ENCODE measurements at regions not wholly inside any gene's neighbourhood (a gene's known extent, or its start where the extent isn't known, plus 50 kb on each side); places are given as distances from the start of the nearest gene placed in this dataset.

DNA sequence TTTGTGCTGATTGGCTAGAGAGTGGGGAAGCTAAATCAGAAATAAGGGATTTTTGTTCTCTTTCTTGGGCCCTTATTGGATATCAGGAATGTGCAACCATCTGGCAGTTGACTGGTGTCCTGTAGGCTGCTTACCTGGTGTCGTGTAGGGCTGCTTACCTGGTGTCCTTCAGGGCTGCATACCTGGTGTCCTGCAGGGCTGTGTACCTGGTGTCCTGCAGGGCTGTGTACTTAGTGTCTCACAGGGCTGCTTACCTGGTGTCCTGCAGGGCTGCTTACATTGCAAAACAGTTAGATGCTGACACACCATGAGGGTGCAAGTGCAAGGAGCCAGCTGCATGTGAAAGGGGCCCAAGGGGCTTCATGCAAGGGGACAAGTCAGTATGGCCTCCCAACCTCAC, 249.3 kb downstream of the ICE1 start:
- TF ChIP-seq, protein P1, sequence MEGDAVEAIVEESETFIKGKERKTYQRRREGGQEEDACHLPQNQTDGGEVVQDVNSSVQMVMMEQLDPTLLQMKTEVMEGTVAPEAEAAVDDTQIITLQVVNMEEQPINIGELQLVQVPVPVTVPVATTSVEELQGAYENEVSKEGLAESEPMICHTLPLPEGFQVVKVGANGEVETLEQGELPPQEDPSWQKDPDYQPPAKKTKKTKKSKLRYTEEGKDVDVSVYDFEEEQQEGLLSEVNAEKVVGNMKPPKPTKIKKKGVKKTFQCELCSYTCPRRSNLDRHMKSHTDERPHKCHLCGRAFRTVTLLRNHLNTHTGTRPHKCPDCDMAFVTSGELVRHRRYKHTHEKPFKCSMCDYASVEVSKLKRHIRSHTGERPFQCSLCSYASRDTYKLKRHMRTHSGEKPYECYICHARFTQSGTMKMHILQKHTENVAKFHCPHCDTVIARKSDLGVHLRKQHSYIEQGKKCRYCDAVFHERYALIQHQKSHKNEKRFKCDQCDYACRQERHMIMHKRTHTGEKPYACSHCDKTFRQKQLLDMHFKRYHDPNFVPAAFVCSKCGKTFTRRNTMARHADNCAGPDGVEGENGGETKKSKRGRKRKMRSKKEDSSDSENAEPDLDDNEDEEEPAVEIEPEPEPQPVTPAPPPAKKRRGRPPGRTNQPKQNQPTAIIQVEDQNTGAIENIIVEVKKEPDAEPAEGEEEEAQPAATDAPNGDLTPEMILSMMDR (IDR thresholded peaks at IDR 0.05): no peak
- no peak for TF ChIP-seq POLR2A (IDR thresholded peaks at IDR 0.05)

Data from heart left ventricle (tissue), 13 donors.